ENCODE measurements at regions not wholly inside any gene's neighbourhood (a gene's known extent, or its start where the extent isn't known, plus 50 kb on each side); places are given as distances from the start of the nearest gene placed in this dataset.

GRCh38 chr11:13852481-13852880 lies 110.0 kb upstream of the SPON1 start:
- Mint-ChIP-seq H3K9me3 (ENCODE audit: low read depth) (no peaks in the 10 kb centered on the region), H3K27me3 (peaks cover 39% of the 10 kb centered on the region), H3K27ac (no peak overlapping the region), H3K4me1 (ENCODE audit: low read depth) (no peaks in the 10 kb centered on the region), H3K36me3 (ENCODE audit: insufficient read depth) (no peaks in the 10 kb centered on the region), H3K4me3 (ENCODE audit: low read depth) (no peak overlapping the region)
- DNase-seq (ENCODE audit: low spot score, unreplicated experiment) = no peak
- TF ChIP-seq CTCF (IDR thresholded peaks at IDR 0.05; ENCODE audit: unreplicated experiment) = no peak

- H3K27me3 Mint-ChIP-seq = peaks cover 22% of the 10 kb centered on the region
- H3K4me3 Mint-ChIP-seq (ENCODE audit: low read depth) = no peak overlapping the region
- peaks cover 2% of the 10 kb centered on the region for H3K4me1 Mint-ChIP-seq (ENCODE audit: low read depth)
- no peaks in the 10 kb centered on the region for H3K36me3 Mint-ChIP-seq (ENCODE audit: insufficient read depth)
- no peak for TF ChIP-seq CTCF (IDR thresholded peaks at IDR 0.05; ENCODE audit: unreplicated experiment)
- no peak for DNase-seq (ENCODE audit: low spot score, unreplicated experiment)
- no peaks in the 10 kb centered on the region for H3K9me3 Mint-ChIP-seq (ENCODE audit: low read depth)
- no peak overlapping the region for H3K27ac Mint-ChIP-seq
These were observed 104.7 kb upstream of the SPON1 start for GRCh38 chr11:13857828-13858227.

- H3K4me3 Mint-ChIP-seq (ENCODE audit: low read depth) = no peak overlapping the region
- H3K4me1 Mint-ChIP-seq (ENCODE audit: low read depth) = peaks cover 2% of the 10 kb centered on the region
- DNase-seq (ENCODE audit: low spot score, unreplicated experiment) = no peak
- H3K9me3 Mint-ChIP-seq (ENCODE audit: low read depth) = no peaks in the 10 kb centered on the region
- H3K27me3 Mint-ChIP-seq = peaks cover 21% of the 10 kb centered on the region
- H3K27ac Mint-ChIP-seq = no peak overlapping the region
- TF ChIP-seq CTCF (IDR thresholded peaks at IDR 0.05; ENCODE audit: unreplicated experiment) = no peak
- no peaks in the 10 kb centered on the region for H3K36me3 Mint-ChIP-seq (ENCODE audit: insufficient read depth)
These were observed 102.6 kb upstream of the SPON1 start for GRCh38 chr11:13859892-13860291.

GRCh38 chr11:13861411-13861810 lies 101.1 kb upstream of the SPON1 start:
- H3K27ac Mint-ChIP-seq = no peak overlapping the region
- H3K9me3 Mint-ChIP-seq (ENCODE audit: low read depth) = no peaks in the 10 kb centered on the region
- no peak for TF ChIP-seq CTCF (IDR thresholded peaks at IDR 0.05; ENCODE audit: unreplicated experiment)
- H3K4me3 Mint-ChIP-seq (ENCODE audit: low read depth) = no peak overlapping the region
- H3K36me3 Mint-ChIP-seq (ENCODE audit: insufficient read depth) = no peaks in the 10 kb centered on the region
- H3K27me3 Mint-ChIP-seq = peaks cover 13% of the 10 kb centered on the region
- no peak for DNase-seq (ENCODE audit: low spot score, unreplicated experiment)
- H3K4me1 Mint-ChIP-seq (ENCODE audit: low read depth) = peaks cover 2% of the 10 kb centered on the region

- H3K9me3 Mint-ChIP-seq (ENCODE audit: low read depth) = no peaks in the 10 kb centered on the region
- no peaks in the 10 kb centered on the region for H3K36me3 Mint-ChIP-seq (ENCODE audit: insufficient read depth)
- TF ChIP-seq CTCF (IDR thresholded peaks at IDR 0.05; ENCODE audit: unreplicated experiment) = no peak
- H3K4me1 Mint-ChIP-seq (ENCODE audit: low read depth) = peaks cover 2% of the 10 kb centered on the region
- H3K27ac Mint-ChIP-seq = no peak overlapping the region
- H3K27me3 Mint-ChIP-seq = peaks cover 9% of the 10 kb centered on the region
- H3K4me3 Mint-ChIP-seq (ENCODE audit: low read depth) = no peak overlapping the region
- no peak for DNase-seq (ENCODE audit: low spot score, unreplicated experiment)
These were observed 99.6 kb upstream of the SPON1 start for GRCh38 chr11:13862845-13863392.
